Caki2 (cell line): ENCODE measurements at regions not wholly inside any gene's neighbourhood (a gene's known extent, or its start where the extent isn't known, plus 50 kb on each side); places are given as distances from the start of the nearest gene placed in this dataset.
"Not testable (repeated sequence)": the region's sequence is repeated elsewhere in the genome, so short reads cannot be mapped to it uniquely, and the experiment has no call there.

ENCODE experiments used
- DNase-seq: peaks from one replicate; pipeline ENCODE4 v3.0.0-alpha.2; 2015; ENCODE audit warnings: low read depth
- in situ Hi-C: cut with HindIII; loops from 2 replicates; pipeline ENCODE4 v1.10.0; 2016; ENCODE audit warnings: low sequenced_read_pairs, low pct_unique_long_range_greater_than_20kb, mixed read lengths

- no peak for DNase-seq
- in situ Hi-C loops: no loop called here
Measured at GRCh38 chr18:1416074-1416473, 511.4 kb downstream of the ADCYAP1 start.

GRCh38 chr18:1421502-1421901 lies 516.8 kb downstream of the ADCYAP1 start:
- DNase-seq: no peak
- in situ Hi-C loops: no loop called here

- in situ Hi-C loops: no loop called here
- no peak for DNase-seq
Measured at GRCh38 chr18:1422634-1423033, 518.0 kb downstream of the ADCYAP1 start.

- in situ Hi-C loops: no loop called here
- no peak for DNase-seq
Measured at GRCh38 chr18:1425679-1426078, 521.0 kb downstream of the ADCYAP1 start.

DNA sequence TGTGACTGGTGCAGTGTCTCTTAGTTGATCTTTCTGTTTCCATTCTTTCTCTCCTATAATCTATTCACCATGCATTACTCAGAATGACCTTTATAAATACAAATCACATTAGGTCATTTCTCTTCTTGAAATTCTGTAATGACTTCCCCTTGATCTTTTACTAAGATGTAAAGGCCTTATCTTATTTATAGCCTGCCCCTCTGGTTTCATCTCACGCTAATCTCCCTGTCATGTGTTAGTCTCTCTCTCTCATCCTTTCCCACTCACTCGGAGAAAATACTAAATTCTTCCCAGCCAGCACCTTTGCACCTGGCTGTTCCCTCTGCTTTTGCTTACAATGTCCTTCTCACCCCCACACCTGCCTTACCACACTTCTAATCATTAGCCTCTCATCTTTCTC lies 530.8 kb downstream of the ADCYAP1 start:
- DNase-seq: no peak
- in situ Hi-C loops: no loop called here

- in situ Hi-C loops: no loop called here
- DNase-seq: no peak
Measured at GRCh38 chr18:1436199-1436598, 531.5 kb downstream of the ADCYAP1 start.

DNA sequence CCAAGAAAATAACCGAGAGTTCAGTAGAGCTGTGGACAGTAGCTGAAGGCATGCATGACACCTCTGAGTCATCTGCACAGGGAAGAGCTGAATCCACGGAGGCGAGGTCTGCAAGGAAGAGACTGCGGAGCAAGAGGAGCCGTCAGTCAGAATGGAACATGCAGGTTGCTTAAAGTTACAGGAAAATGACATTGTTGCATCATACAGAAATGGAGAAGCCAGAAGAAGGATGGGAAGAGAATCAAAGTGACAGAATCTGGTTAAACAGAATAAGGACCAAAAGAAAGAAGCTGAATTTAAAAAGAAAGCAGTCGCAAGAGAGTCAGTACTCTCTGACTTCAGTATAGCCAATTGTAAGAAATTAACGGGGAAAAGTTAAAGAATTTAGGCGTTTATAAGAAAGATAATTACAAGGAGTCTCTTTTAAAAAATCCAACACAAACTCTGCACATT lies 533.8 kb downstream of the ADCYAP1 start:
- in situ Hi-C loops: no loop called here
- DNase-seq: no peak

- in situ Hi-C loops: no loop called here
- no peak for DNase-seq
Measured at GRCh38 chr18:1438967-1439366, 534.3 kb downstream of the ADCYAP1 start.

GRCh38 chr18:1444062-1444461 lies 539.4 kb downstream of the ADCYAP1 start:
- DNase-seq, in situ Hi-C loops: not testable (repeated sequence)

DNA sequence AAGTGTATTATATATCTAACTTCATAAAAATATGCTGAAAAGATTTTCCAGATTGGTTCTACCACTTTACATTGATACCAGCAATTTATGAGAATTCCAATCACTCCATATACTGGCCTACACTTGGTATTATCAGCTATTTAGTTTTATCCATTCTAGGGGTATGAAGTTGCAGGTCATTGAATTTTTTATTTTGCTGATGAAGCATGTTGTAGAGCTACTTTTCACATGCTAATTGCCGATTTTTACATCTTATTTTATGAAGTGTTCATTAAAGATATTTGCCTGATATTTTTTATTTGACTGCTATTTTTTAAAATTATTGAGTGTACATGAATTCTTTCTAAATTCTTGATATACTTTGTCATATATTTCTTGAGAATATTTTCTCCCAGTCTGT lies 542.1 kb downstream of the ADCYAP1 start:
- DNase-seq: no peak
- in situ Hi-C loops: no loop called here

GRCh38 chr18:1452821-1453220 lies 548.1 kb downstream of the ADCYAP1 start:
- in situ Hi-C loops: no loop called here
- no peak for DNase-seq

GRCh38 chr18:1455605-1456004 lies 550.9 kb downstream of the ADCYAP1 start:
- no peak for DNase-seq
- in situ Hi-C loops: no loop called here

DNA sequence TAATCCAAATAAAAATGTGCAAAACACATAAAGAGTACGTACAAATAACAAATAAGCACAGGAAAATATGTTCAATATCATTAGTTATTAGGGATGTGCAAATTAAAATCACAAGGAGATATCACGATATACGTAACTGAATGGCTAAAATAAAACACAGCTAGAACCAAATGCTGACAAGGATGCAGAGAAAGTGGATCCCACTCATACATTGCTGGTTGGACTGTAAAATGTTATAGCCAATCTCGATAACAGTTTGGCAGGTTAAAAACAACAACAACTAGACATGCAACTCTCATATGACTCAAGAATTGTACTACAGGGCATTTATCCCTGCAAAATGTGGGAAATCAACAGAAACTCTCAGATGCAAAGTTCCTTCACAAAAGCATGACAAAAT lies 553.9 kb downstream of the ADCYAP1 start:
- no peak for DNase-seq
- in situ Hi-C loops: no loop called here

DNA sequence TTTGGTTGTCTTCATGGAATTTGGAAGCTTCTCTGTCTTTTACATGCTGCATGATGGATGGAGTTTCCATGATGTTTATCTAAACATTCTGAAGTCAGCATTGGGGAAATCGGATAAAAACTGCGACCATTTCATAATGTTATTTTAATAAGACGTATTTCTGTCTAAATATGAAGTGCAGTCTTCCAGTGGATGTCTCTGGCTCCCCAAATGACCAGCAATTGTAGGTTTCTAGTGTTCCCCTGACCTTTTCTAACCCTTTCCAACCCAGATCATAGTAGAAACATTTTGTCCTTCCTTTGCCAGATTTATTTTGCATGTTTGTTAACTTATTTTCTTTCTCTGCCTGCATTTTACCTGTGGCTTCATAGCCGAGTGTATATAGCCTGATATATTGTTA lies 559.3 kb downstream of the ADCYAP1 start:
- in situ Hi-C loops: no loop called here
- no peak for DNase-seq

DNA sequence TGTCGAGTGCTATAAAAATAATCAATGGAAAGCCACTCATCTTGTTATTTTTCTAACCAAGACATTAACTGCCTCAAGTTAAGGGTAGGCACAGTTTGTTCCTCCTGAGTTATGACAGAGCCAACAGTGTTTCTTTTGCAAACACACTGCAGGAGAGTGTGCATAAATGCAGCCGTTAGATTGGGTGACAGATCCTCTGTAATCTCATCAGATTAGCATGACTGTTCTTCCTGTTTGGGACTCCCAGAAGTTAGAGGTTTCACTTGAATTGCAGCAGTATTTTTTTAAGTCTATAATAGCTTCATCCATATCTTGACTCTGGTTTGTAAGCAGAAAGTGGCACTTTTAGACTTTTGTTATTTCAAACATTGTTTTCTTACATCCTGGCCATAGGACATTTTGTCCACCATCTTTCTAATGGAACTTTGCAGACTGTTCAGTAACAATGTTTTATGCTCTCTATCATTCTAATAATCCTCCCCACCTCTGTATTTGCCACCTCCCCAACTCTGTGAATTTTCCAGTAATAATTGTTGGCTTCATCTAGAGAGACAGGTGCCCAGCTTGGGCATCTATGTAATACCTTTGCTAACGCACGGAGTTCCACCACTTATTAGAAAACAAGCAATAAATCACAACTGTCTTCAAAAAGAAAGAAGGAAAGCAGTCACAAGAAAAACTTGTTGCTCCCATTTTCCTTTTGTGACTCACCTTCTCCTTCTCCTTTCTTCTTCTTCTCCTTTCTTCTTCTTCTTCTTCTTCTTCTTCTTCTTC lies 560.0 kb downstream of the ADCYAP1 start:
- no peak for DNase-seq
- in situ Hi-C loops: no loop called here

DNA sequence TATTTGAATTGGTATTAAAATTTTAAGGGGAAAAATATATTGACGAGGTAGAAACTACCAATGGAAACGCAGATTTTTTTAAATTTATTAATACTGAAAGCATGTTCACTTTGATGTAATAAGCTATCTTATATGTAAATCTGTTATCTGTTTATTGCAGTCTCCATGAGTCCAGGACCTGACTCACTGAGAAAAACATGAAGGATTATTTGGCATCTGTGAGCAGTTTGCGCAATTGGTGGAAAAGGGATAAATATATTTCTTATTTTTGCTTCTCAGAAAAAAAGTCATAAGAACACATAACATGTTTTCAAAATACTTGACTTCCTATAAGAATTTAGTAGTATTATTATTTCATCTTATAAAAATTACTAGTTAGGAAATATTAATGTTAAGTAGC lies 561.4 kb downstream of the ADCYAP1 start:
- in situ Hi-C loops: no loop called here

DNA sequence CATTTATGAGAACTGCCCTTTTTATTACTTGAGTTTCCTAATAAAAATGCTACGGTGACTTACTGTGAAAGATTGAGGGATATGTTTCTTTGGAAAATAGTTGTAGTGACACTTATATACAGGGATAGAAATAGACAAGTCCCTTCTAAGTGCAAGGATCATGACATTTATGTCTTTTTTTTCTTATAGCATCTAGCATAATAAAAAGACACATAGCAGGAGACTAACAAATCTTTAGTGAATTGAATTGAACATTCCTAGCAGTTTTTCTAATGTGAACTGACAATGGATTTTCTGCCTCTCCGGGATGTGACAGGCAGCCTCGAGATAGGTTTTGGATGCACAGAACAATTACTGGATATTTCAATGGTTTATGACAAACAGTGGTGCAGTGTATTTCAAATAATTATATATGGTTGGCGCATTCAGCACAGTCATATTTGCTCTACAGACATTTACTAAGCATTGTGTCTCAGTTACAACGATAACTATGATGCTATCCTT lies 562.8 kb downstream of the ADCYAP1 start:
- no peak for DNase-seq
- in situ Hi-C loops: no loop called here

More for the DNA sequence above, 561.4 kb downstream of the ADCYAP1 start:
- DNase-seq: no peak

DNA sequence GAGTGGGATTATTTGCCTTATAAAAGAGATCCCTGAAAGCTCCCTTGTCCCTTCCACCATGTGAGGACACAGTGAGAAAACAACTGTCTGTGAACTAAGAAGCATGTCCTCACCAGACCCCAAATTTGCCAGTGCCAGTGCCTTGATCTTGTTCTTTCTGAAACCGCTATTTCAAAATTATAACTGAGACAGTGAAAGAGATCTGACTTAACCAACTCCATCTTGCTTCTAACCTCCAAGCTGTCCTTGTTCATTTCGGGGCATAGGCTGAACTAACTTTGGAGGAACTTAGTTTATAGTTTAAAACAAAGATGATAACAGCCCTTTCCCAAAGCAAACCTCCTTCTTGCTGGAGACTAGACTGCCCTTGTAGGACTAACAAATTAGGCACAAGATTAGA lies 563.9 kb downstream of the ADCYAP1 start:
- DNase-seq: no peak
- in situ Hi-C loops: no loop called here

GRCh38 chr18:1475867-1476266 lies 571.2 kb downstream of the ADCYAP1 start:
- in situ Hi-C loops: no loop called here
- DNase-seq: no peak

DNA sequence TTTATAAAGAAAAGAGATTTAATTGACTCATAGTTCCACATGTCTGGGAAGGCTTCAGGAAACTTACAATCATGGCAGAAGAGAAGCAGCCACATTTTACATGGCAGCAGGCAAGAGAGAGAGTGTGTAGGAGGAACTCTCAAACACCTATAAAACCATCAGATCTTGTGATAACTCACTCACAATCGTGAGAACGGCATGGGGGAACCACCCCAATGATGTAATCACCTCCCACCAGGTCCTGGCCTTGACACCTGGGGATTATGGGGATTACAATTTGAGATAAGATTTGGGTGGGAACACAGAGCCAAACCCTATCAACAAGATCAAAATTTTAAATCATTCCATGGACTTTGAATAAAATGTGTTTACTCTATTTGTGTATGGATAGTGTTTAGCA lies 575.6 kb downstream of the ADCYAP1 start:
- in situ Hi-C loops: no loop called here
- DNase-seq: no peak
